A549 (cell line): ENCODE measurements at regions not wholly inside any gene's neighbourhood (a gene's known extent, or its start where the extent isn't known, plus 50 kb on each side); places are given as distances from the start of the nearest gene placed in this dataset.

Experiments used
- EP300 ChIP-seq, 2 experiments: fragments of >200 bp; sonication (Bioruptor Twin); formaldehyde crosslinking; IDR thresholded peaks; 2 replicates in 1 of 2; 3 replicates in 1 of 2; pipeline ENCODE4 v1.6.1; 2016 to 2017
- GATA3 ChIP-seq: IDR thresholded peaks from 2 replicates; pipeline ENCODE4 v1.6.1; 2012; ENCODE audit warnings: borderline replicate concordance
- MAFK ChIP-seq: fragments of 450-650 bp; IDR thresholded peaks from 2 replicates; pipeline ENCODE4 v1.6.1; 2014; ENCODE audit not compliant: partially characterized antibody
- MYC ChIP-seq: IDR thresholded peaks from 2 replicates; pipeline ENCODE4 v1.6.1; 2012; ENCODE audit warnings: mild to moderate bottlenecking, inconsistent platforms, low read length, improper control_type of control experiment, borderline replicate concordance
- POLR2A ChIP-seq: IDR thresholded peaks from 2 replicates; pipeline ENCODE4 v1.6.1; 2012; ENCODE audit warnings: mild to moderate bottlenecking, low read length
- SMC3 ChIP-seq: fragments of >200 bp; sonication (Bioruptor Twin); formaldehyde crosslinking; IDR thresholded peaks from 3 replicates; pipeline ENCODE4 v1.6.1; 2018; ENCODE audit warnings: inconsistent platforms
- TF ChIP-seq, protein P1 (sequence below): fragments of 150-350 bp; IDR thresholded peaks from 2 replicates; pipeline ENCODE4 v1.6.1; 2014; ENCODE audit warnings: low read depth, mild to moderate bottlenecking, low read length
- TF ChIP-seq, protein P2 (sequence below): fragments of >200 bp; sonication (Bioruptor Twin); formaldehyde crosslinking; IDR thresholded peaks from 3 replicates; pipeline ENCODE4 v1.5.1; 2016

DNA sequence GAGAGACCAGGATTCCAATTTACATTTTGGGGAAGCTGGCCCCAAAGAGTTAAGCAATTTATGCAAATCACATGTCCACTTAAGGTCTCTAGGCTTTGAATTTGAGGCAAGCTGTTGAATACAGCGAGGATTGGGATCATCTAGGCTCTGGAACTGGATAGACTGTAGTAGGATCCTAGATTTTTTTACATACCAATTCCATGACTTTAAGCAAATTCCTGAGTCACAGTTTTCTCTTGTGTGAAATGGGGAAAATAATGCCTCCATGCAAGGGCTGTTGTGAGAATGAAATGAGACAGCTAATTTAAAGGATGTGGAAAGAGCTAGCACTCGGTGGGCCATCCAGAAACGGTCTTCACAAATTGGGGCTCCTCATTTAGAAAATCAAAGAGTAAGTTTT, 103.4 kb downstream of the MINAR1 start:
- TF ChIP-seq, protein P1, sequence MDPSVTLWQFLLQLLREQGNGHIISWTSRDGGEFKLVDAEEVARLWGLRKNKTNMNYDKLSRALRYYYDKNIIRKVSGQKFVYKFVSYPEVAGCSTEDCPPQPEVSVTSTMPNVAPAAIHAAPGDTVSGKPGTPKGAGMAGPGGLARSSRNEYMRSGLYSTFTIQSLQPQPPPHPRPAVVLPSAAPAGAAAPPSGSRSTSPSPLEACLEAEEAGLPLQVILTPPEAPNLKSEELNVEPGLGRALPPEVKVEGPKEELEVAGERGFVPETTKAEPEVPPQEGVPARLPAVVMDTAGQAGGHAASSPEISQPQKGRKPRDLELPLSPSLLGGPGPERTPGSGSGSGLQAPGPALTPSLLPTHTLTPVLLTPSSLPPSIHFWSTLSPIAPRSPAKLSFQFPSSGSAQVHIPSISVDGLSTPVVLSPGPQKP: no peak
- no peak for TF ChIP-seq POLR2A
- no peak for TF ChIP-seq SMC3
- no peak for TF ChIP-seq EP300 (IDR thresholded peaks at IDR 0.05)
- no peak for TF ChIP-seq GATA3
- TF ChIP-seq, protein P2, sequence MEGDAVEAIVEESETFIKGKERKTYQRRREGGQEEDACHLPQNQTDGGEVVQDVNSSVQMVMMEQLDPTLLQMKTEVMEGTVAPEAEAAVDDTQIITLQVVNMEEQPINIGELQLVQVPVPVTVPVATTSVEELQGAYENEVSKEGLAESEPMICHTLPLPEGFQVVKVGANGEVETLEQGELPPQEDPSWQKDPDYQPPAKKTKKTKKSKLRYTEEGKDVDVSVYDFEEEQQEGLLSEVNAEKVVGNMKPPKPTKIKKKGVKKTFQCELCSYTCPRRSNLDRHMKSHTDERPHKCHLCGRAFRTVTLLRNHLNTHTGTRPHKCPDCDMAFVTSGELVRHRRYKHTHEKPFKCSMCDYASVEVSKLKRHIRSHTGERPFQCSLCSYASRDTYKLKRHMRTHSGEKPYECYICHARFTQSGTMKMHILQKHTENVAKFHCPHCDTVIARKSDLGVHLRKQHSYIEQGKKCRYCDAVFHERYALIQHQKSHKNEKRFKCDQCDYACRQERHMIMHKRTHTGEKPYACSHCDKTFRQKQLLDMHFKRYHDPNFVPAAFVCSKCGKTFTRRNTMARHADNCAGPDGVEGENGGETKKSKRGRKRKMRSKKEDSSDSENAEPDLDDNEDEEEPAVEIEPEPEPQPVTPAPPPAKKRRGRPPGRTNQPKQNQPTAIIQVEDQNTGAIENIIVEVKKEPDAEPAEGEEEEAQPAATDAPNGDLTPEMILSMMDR: no peak
- no peak for TF ChIP-seq MAFK
- TF ChIP-seq MYC: no peak
